Cardiac fibroblast (primary cell): ENCODE measurements at regions not wholly inside any gene's neighbourhood (a gene's known extent, or its start where the extent isn't known, plus 50 kb on each side); places are given as distances from the start of the nearest gene placed in this dataset.

ENCODE experiments used
- DNase-seq, 2 donors: peaks; one replicate each; pipeline versions ENCODE4 v3.0.0 to v3.0.0-alpha.2; 2010; ENCODE audit warnings: low read depth in 2 of 2
- H3K4me3 ChIP-seq, 2 donors: replicated peaks in 1 of 2; 1 replicate in 1 of 2; 2 replicates in 1 of 2; pipeline ENCODE4 v1.5.1; 2011; ENCODE audit warnings: low read depth in 2 of 2, low read length in 2 of 2, mild to moderate bottlenecking in 2 of 2, moderate library complexity in 1 of 2
- CTCF ChIP-seq: IDR thresholded peaks from one replicate; pipeline ENCODE4 v1.5.1; 2011; ENCODE audit warnings: low read depth, mild to moderate bottlenecking, low read length, inconsistent platforms

GRCh38 chr19:13646758-13647157, 117.6 kb upstream of the MRI1 start:
- H3K4me3 ChIP-seq, result no peak overlapping the region
- TF ChIP-seq CTCF, result no peak
- DNase-seq, result no peak

- DNase-seq, result no peak
- no peak overlapping the region for H3K4me3 ChIP-seq
- TF ChIP-seq CTCF, result no peak
Observed at GRCh38 chr19:13644645-13645044, 119.7 kb upstream of the MRI1 start.

GRCh38 chr19:13640611-13641010, 123.7 kb upstream of the MRI1 start:
- H3K4me3 ChIP-seq, result no peak overlapping the region
- no peak for DNase-seq
- TF ChIP-seq CTCF, result no peak

- H3K4me3 ChIP-seq, result no peak overlapping the region
- no peak for TF ChIP-seq CTCF
- DNase-seq, result no peak
Observed at GRCh38 chr19:13639342-13639929, 124.9 kb upstream of the MRI1 start.

GRCh38 chr19:13637664-13638063, 126.7 kb upstream of the MRI1 start:
- DNase-seq, result peak in 1 of 2 donors; percentile 60
- H3K4me3 ChIP-seq, result no peak overlapping the region
- TF ChIP-seq CTCF, result no peak

DNA sequence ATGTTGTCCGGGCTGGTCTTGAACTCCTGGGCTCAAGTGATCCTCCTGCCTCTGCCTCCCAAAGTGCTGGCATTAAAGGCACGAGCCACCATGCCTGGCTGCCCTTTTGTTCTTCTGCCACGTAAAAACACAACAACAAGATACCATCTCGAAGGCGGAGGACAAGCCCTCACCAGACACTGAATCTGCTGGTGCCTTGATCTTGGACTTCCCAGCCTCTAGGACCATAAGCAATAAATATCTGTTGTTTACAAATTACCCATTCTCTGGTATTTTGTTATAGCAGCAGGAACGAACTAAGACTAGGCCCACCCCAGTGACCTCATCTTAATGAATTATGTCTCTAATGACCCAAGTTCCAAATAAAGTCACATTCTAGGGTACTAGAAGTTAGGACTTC, 128.4 kb upstream of the CACNA1A start:
- DNase-seq, result no peak
- H3K4me3 ChIP-seq, result no peak overlapping the region
- no peak for TF ChIP-seq CTCF

DNA sequence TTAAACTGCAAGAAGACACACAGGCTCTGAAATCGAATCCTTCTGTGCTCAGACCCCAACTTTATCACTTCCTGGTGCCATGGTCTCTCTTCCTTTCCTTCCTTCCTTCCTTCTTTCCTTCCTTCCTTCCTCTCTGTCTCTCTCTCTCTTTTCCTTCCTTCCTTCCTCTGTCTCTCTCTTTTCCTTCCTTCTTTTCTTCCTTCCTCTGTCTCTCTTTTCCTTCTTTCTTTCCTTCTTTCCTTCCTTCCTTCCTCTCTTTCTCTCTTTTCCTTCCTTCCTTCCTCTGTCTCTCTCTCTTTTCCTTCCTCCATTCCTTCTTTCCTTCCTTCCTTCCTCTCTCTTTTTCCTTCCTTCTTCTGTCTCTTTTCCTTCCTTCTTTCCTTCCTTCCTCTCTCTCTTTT, 127.2 kb upstream of the CACNA1A start:
- DNase-seq, result no peak
- H3K4me3 ChIP-seq, result no peak overlapping the region
- no peak for TF ChIP-seq CTCF
